SK-N-SH treated with all-trans-retinoic acid at 6 μM for 48 hours (cell line): ENCODE measurements at regions not wholly inside any gene's neighbourhood (a gene's known extent, or its start where the extent isn't known, plus 50 kb on each side); places are given as distances from the start of the nearest gene placed in this dataset.

Experiments used
- ESRRG ChIP-seq: fragments of 250-450 bp; sonication (Bioruptor Pico); IDR thresholded peaks from 2 replicates; pipeline ENCODE4 v1.6.1; 2021; ENCODE audit warnings: mild to moderate bottlenecking
- GLIS3 ChIP-seq: fragments of 250-450 bp; sonication (Bioruptor Pico); IDR thresholded peaks from 2 replicates; pipeline ENCODE4 v1.5.0; 2020; ENCODE audit warnings: mild to moderate bottlenecking, moderate library complexity
- PATZ1 ChIP-seq: fragments of 250-450 bp; sonication (Bioruptor Pico); IDR thresholded peaks from 2 replicates; pipeline ENCODE4 v1.8.0; 2020; ENCODE audit warnings: mild to moderate bottlenecking, moderate library complexity, borderline replicate concordance
- TSHZ2 ChIP-seq: fragments of 250-450 bp; sonication (Bioruptor Pico); IDR thresholded peaks from 2 replicates; pipeline ENCODE4 v1.5.0; 2020; ENCODE audit warnings: mild to moderate bottlenecking, moderate library complexity
- ZFP3 ChIP-seq: fragments of 250-450 bp; sonication (Bioruptor Pico); IDR thresholded peaks from 2 replicates; pipeline ENCODE4 v1.5.0; 2020; ENCODE audit warnings: mild to moderate bottlenecking, moderate library complexity
- ZNF8 ChIP-seq: fragments of 450-650 bp; formaldehyde crosslinking; IDR thresholded peaks from 2 replicates; pipeline ENCODE4 v1.5.0; 2020; ENCODE audit warnings: mild to moderate bottlenecking, moderate library complexity

- no peak for TF ChIP-seq GLIS3
- TF ChIP-seq ZNF8 = no peak
- TF ChIP-seq ESRRG = no peak
- no peak for TF ChIP-seq TSHZ2
- no peak for TF ChIP-seq PATZ1
- TF ChIP-seq ZFP3 (CRISPR knock-in tag) = no peak
Observed at GRCh38 chr2:126406267-126406666, 249.7 kb upstream of the GYPC start.
